ENCODE measurements at regions not wholly inside any gene's neighbourhood (a gene's known extent, or its start where the extent isn't known, plus 50 kb on each side); places are given as distances from the start of the nearest gene placed in this dataset.

DNA sequence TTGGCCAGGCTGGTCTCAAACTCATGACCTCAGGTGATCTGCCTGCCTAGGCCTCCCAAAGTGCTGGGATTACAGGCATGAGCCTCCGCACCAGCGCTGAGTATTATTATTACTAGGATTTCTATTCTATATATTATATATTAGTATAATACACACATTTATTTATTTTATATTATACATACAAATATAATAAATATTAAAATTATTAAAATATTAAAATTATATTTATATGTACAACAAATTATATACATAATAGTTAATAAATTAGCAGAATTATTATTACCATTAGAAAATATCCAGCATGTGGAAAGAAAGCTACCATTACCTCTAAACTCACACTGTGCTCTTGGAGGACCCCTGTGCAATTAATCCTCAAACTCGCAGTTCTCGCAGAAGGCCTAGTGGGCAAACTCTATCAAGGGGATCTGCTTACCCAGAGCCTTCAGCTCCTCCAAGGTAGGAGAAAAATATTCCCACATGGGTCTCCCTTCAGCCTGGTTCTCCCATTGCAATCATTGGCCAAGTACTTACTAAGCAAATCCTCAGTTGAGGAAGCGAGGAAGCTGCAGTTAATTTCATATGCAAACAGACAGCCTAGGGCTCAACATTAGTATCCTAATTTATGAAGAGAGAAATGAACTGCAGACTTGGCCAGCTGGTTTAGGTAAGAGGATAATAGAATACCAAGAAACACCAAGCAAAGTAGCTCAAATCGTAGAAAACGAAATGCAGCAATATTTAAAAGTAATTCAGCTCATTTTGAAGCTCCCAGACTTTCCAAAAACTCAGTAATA is 241.4 kb upstream of the IRX5 start:
- DNase-seq (ENCODE audit: low read depth, low spot score) = no peak
- no peak overlapping the region for H3K27ac ChIP-seq

DNA sequence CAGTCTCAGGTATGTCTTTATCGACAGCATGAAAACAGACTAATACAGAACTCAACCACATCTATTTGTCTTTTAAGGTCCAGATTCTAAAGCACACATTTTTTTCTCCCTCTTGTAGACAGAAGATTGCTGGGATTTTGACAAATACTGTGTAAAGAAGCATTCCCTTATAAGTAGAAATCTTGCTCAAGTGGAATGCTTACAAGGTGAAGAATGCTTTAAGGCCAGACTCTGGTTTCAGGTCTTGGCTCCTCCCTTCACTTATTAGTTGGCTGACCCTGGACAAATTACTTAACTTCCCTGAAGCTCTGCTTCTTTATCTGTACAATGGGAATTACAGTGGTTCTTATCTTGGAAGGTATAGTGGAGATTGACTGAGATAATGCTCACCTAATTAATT is 242.3 kb upstream of the IRX5 start:
- H3K27ac ChIP-seq = no peak overlapping the region
- no peak for DNase-seq (ENCODE audit: low read depth, low spot score)

DNA sequence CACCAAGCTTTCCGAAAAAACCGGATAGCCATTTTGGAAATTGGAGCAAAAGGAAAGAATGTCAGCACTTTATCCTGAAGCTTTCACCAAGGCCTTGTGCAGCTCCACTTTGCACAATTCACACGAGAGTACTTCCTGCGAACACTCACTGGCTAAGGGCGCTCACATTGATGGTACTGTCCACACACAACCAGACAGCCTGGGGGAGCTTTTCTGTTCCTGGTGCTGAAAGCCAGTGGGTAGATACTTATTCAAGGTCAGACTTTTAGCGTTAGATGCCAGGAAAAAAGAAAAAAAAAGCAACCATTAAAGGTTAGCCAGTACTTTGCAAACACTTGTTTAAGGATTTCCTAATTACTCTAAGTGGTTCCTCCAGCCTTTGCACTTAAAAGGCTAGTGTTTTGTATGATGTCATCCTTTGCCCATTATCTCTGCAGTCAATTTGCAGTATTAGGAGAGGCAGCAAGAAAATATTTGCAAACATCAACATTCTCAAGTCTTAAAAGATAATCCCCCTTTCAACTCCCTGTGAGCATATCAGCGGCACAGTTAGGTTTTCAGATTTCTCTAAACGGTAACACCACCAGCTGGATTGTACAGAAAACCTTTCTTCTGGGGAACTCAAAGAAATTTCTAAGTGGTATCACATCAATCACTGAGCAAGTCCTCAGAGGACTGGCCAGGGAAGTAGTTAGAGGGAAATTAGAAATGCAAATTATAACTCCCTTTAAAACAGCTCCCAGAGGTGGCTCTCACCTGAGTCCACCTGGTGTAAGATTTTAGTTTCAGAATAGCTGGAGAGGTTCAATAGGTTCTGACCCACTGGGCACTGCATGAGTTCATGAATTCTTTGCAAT is 243.4 kb upstream of the IRX5 start:
- no peak overlapping the region for H3K27ac ChIP-seq
- no peak for DNase-seq (ENCODE audit: low read depth, low spot score)

DNA sequence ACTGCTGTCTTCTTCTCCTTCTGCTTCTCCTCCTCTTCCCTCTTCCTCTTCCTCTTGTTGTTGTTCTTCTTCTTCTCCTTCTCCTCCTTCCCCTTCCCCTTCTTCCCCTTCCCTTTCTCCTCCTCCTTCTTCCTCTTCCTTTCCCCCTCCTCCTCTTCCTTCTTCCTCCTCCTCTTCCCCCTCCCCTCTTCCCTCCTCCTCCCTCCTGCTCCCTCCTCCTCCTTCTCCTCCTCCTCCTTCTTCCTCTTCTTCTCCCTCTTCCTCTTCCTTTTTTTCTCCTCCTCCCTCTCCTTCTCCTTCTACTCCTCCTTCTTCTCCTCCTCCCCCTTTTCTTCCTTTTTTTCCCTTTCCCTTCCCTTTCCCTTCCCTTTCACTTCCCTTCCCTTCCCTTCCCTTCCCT is 245.0 kb upstream of the IRX5 start:
- no peak overlapping the region for H3K27ac ChIP-seq
- DNase-seq (ENCODE audit: low read depth, low spot score) = no peak

DNA sequence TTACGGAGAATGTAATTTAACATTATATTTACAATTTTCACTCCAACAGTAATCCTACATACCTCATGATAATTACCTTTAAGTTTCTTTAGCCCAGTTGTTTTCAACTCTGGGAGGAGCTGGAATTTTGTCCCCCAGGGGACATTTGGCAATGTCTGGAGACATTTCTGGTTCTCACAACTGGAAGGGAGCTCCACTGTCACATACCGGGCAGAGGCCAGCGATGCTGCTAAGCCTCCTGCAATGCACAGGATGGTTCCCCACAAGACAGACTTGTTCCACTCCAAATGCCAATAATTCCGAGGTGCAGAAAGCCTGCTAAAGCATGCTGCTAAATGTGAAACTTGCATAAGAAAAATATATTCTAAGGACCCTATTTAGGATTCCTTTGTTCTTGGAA is 251.1 kb upstream of the IRX5 start:
- no peak for DNase-seq (ENCODE audit: low read depth, low spot score)
- no peak overlapping the region for H3K27ac ChIP-seq

DNA sequence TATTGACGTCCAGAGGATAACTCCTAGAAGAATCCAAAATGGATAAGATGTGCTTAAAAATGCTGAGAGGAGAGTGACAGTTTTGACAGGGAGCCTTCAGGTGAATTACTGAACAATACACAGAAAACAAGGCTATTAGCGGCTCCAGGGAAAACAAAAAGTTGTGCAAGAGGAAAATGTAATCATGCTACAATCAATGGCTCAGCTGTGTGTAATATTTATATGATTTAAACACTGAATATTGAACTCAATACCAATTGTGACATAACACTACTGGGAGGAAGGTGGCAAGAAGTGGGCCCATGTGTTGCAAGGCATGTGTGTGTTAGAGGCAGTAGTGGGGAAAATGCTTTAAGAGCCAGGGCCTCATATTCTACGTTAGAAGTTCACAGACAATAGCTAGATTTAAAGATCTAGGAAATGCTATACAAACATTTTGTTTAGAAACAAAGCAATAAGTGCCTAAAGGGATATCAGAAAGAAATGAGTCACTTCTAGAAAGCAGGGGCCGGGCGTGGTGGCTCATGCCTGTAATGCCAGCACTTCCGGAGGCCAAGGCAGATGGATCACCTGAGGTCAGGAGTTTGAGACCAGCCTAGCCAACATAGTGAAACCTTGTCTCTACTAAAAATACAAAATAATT is 253.2 kb upstream of the IRX5 start:
- peak overlapping the region; percentile 46 for H3K27ac ChIP-seq
- no peak for DNase-seq (ENCODE audit: low read depth, low spot score)

DNA sequence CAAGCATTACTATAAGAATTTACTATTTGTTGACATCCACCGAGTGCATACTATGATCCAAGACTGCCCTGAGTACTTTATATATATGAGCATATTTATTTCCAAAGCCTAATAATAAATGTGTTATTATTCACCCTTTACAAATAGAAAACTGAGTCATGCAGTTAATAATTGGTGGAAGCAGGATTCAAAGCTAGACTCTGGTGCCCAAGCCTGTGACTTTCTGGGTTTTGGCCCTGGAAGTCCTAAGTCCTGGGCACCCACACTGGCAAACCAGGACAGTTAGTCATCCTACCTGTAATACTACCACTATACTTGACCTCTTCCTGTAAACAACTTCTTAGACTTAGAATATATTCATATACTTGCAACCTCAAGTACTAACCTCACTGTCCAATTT is 257.4 kb upstream of the IRX5 start:
- H3K27ac ChIP-seq = peak overlapping the region; percentile 4
- peak; percentile 20 for DNase-seq (ENCODE audit: low read depth, low spot score)

DNA sequence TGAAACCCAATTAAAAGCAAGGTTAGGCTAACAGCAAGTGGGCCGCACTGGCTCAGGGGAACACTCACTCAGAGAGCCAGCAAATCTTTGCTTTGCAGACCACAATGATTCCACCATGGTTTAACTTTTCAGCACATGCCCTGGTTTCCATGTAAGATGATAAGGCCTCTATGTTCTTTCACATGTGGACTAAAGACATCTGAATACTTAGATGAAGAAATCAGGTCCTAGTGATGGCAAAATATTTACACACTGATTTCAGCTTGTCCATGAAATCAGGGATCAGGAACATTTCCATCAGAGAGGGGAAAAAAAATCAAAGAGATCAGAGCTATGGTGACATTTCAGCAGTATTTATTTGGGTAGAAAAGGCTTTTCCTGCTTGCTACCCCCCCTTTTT is 258.2 kb upstream of the IRX5 start:
- DNase-seq (ENCODE audit: low read depth, low spot score) = no peak
- H3K27ac ChIP-seq = no peak overlapping the region

DNA sequence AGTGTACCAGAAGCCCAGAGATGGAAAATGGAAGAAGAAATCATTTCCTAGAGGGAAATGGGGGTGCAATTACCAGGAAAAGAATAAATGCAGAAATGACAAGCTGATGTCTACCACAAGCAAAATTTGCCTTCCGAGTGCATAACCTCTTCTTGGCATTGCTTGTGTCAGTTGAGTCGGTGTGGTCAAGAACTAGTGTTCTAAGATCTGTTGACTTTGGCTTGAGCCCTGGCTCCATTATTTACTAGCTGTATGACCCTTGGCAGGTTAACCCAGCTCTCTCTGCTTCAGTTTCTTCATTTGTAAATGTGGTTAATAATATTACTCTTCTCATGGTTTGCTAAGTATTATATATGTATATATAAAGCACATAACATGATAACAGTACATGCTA is 273.0 kb upstream of the IRX5 start:
- no peak for DNase-seq (ENCODE audit: low read depth, low spot score)
- H3K27ac ChIP-seq = peak overlapping the region; percentile 36

DNA sequence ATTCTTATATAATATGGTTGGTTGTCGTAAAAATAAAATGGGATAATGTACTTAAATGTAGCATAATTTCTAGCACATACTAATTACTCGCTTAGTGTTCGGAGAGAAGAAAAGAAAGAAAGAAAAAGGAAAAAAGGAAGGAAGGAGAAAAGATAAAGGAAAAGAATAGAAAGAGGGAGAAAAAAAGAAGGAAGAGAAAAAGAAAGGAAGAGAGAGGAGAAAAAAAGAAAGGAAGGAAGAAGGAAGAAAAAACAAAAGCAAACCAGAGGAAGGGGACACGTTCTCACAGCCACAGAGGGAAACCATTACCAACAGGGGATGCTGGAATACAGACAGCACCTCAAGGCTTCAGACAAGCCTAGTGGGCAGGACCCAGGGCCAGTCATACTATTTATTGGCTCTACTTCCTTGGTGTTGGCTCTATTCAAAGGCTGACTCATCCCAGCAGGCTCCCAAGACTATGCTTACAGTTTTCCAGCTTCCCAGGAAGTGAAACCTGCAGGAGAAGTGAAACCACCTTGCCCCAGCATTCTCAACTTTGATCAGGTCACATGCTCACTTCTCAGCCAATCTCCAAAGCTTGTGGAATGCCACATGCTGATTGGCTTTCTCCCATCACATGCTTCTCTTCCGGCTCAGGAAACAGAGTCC is 273.5 kb upstream of the IRX5 start:
- H3K27ac ChIP-seq = peak overlapping the region; percentile 36
- peak; percentile 99 for DNase-seq (ENCODE audit: low read depth, low spot score)

DNA sequence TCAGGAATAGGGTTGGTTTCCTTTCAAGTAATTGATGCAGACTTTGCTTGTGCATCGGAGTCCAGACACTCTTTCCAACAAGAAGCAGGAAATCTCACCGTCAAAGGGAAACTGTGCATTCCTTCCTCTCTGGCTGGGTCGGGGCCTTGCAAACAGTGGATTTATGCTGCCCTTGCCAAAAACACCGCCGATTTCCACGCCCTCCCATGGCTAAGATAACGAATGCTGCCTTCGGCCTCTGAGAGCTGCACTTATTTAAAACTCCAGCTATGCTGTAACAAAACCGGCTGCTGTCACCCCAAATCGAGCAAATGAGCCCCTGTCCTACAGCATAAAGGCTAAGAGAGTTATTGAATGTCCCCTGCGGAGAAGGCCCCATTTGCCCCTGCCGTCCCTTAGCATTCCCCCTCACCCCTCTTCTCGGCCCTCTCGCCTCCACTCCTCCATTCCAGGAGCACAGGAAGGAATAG is 275.5 kb upstream of the IRX5 start:
- H3K27ac ChIP-seq = no peak overlapping the region
- DNase-seq (ENCODE audit: low read depth, low spot score) = no peak

DNA sequence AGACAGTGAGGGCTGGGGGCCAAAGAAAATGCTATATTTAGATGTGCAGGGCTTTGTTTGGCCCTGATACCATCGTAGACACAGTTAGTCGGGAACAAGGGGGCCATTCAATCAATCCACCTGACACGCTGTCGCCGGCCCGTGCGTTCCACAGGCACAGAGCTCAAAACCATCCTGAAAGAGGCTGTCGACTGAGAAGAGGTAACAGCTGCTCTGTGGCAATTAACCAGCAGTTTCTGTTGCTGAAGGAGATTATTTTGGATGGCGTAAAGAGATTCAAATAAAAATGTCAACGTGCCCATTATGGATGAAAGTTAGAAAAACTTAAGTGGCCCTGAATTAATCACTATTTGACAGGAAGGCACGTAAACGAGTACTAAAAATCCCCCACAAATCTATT is 276.2 kb upstream of the IRX5 start:
- no peak for DNase-seq (ENCODE audit: low read depth, low spot score)

DNA sequence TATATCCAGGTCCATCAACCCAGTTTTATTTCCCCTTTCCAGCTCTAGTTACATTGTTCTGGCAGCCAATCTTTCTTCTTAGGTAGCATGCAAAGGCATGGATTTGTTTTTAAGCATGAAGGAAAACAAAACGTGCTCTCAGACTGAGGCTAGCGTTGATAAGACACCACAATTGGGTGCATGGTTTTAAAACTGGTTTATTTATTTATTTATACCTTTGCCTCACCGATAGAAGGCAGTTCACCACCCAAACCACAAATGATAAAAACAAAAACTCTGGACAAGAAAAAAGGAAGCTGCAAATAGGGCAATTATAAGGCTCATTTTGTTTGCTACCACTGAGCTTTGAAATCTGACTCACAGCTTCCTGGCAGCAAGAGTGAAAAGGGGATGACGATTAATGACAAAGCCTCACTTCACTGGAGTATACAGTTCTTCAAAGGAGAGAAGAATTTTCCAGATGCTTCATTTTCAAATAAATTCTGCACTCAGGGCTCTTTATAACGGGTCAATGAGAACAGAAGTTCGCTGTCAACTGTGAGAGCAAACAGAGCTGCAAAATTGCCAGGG is 278.4 kb upstream of the IRX5 start:
- no peak overlapping the region for H3K27ac ChIP-seq
- no peak for DNase-seq (ENCODE audit: low read depth, low spot score)

More for the DNA sequence above, 276.2 kb upstream of the IRX5 start:
- H3K27ac ChIP-seq = no peak overlapping the region

DNA sequence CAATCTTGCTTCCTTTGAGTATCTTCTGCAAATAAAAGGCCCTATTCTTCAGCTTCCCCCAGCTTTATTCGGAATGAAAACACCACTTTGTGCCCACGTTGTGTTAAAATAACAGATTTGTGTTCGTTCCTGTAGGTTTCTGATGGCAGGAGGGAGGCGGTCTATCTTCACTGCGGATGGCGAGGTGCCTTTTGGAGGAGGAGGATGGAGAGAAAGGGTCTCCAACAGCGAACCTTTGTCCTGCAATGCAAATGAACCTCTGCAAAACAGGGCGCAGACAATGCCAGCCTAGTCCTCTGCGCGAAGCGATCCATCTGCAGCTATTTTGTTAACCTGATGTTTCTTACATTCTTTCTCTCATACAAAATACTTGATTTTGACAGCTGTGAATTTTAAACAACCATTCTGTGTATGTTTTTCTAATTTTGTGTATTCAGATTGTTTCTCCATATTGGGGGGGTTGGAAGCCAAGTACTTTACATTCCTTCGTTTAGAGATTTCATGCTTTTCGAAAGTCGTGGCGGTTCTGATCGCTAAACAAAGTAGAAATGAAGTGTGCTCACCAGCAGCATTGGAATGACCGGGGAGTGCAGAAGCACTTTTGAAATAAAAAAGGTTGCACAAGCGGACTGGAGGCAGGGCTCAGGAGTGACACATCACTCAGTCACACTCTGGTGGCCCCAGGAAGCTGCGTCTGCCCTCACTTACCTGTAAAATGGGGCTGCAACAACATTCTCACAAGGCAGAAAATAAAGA is 279.0 kb upstream of the IRX5 start:
- DNase-seq (ENCODE audit: low read depth, low spot score) = no peak
- H3K27ac ChIP-seq = no peak overlapping the region

DNA sequence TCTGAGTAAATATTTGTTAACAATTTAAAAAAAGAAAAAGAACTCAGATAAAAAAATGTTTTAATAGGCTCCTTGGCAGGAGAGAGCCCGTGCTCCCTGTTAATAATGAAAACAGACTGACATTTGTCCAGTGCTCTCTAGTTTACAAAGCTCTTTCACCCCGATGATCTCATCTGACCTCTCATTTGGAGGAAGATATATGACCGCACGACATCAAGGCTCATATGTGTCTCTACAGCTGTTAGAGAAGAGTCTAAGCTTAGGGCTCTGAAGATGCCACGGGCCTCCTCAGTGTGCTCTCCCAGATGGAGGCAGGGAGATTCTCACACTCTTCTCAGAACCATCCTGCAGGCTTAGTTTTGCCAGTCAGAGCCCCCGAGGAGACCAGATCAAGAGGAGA is 280.8 kb upstream of the IRX5 start:
- DNase-seq (ENCODE audit: low read depth, low spot score) = no peak
- H3K27ac ChIP-seq = no peak overlapping the region

DNA sequence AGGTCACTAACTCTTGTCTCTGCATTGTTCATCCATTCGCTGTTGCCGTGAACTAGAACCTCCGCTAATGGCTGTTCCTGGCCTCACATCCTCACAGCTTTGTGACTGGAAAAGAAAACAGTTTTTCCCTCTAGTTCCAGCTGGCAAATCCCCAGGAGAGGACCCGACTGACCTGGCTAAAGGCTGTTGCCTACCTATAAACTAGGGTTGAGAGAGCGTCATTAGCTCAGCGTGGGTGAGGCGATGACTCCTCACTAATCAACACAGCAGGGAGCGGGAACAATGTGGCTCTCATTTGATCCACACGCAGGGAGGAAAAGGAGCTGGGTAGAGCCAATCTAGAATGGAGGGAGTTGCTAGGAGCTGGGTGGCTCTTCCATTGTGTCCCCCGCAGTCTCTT is 282.1 kb upstream of the IRX5 start:
- H3K27ac ChIP-seq = peak overlapping the region; percentile 58
- no peak for DNase-seq (ENCODE audit: low read depth, low spot score)

DNA sequence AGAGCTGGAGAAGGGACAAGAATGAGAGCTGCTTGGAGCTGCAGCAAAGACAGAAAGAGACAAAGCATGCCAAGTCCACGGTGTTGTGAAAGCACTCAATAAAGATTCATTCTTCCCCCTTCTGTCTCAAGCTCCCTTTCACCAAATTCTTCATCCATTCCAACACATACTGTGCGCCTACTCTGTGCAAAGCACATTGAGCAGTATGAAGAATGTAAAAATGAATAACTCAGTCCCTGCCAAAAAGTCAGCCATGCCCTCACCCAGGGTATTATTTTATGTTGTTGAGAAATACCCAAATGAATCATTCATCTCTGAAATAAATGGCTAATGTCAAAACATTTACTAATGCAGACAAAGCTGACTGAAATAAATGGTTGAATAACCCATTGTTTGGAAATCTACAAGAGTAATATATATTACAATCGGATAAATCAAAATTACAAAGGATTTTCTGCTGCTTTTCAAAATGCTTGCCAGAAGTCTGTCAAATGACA is 282.9 kb upstream of the IRX5 start:
- H3K27ac ChIP-seq = peak overlapping the region; percentile 58
- no peak for DNase-seq (ENCODE audit: low read depth, low spot score)

DNA sequence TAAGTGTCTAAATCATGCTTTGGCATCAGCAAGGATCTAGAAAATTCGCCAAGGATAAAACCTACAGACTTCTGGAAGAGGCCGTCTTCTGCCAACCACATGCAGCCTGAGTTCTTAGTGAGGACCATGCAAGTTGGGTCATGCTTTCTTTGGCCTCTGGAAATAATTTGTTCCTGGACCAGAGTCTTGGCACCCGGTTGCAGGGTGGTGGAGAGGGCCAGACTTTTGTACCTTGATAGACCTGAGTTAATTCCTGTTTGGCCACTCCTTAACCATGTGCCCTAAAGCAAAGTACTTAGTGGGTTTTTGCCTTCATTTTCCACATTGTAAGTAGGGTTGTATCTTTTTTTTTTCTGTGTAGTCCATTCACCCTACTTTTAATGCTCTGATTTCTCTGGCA is 283.4 kb upstream of the IRX5 start:
- DNase-seq (ENCODE audit: low read depth, low spot score) = no peak
- H3K27ac ChIP-seq = peak overlapping the region; percentile 58

DNA sequence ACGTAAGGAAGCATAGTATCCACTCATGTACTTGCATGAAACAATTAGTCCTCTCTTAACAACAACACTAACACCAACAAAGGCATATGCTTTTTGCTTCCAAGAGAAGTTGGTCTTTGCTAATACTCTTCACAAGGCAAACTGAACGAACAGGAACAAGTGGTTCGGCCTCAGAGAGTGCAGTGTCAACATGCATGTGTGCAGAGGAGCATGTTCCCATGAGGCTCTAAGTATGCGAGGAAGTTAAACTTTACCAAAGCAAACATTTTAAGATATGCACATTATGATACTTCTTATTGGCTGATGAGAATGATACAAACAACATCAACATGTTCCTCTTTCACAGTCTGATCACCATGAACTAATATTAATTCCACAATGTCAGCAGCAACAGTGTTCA is 285.3 kb upstream of the IRX5 start:
- no peak overlapping the region for H3K27ac ChIP-seq
- no peak for DNase-seq (ENCODE audit: low read depth, low spot score)

All from epithelial cell of prostate (primary cell).